Trophoblast cell (in vitro differentiated cells and primary cell): ENCODE measurements at regions not wholly inside any gene's neighbourhood (a gene's known extent, or its start where the extent isn't known, plus 50 kb on each side); places are given as distances from the start of the nearest gene placed in this dataset.

ENCODE experiments used
- DNase-seq, 2 donors: peaks; one replicate each; pipeline ENCODE4 v3.0.0-alpha.2; 2016
- H2AFZ ChIP-seq: 2 replicates; pipeline ENCODE4 v1.6.1; 2013; ENCODE audit warnings: low read length, moderate library complexity, mild to moderate bottlenecking; ENCODE audit not compliant: insufficient read depth, poor library complexity
- H2AK5ac ChIP-seq: 2 replicates; pipeline ENCODE4 v1.6.1; 2013; ENCODE audit warnings: mild to moderate bottlenecking, low read length
- H2BK120ac ChIP-seq: 2 replicates; pipeline ENCODE4 v1.6.1; 2013; ENCODE audit warnings: low read length, mild to moderate bottlenecking, moderate library complexity; ENCODE audit not compliant: insufficient read depth, poor library complexity
- H2BK12ac ChIP-seq: 2 replicates; pipeline ENCODE4 v1.6.1; 2013; ENCODE audit warnings: mild to moderate bottlenecking, low read length, moderate library complexity
- H2BK5ac ChIP-seq: 2 replicates; pipeline ENCODE4 v1.6.1; 2013; ENCODE audit warnings: low read length, low read depth, moderate library complexity, mild to moderate bottlenecking; ENCODE audit not compliant: poor library complexity
- H3K14ac ChIP-seq: 2 replicates; pipeline ENCODE4 v1.6.1; 2013; ENCODE audit warnings: mild to moderate bottlenecking, low read length
- H3K18ac ChIP-seq: 2 replicates; pipeline ENCODE4 v1.6.1; 2013; ENCODE audit warnings: mild to moderate bottlenecking, low read length
- H3K23ac ChIP-seq: 2 replicates; pipeline ENCODE4 v1.6.1; 2013; ENCODE audit warnings: low read length
- H3K27ac ChIP-seq: 2 replicates; pipeline ENCODE4 v1.5.1; 2013; ENCODE audit warnings: low read depth, mild to moderate bottlenecking, inconsistent platforms, low read length, moderate library complexity
- H3K27me3 ChIP-seq: 2 replicates; pipeline ENCODE4 v1.6.1; 2013; ENCODE audit warnings: inconsistent platforms, mild to moderate bottlenecking, low read length, moderate library complexity; ENCODE audit not compliant: insufficient read depth
- H3K36me3 ChIP-seq, 2 experiments: 1 replicate in 1 of 2; 2 replicates in 1 of 2; pipeline ENCODE4 v1.6.1; 2013; ENCODE audit warnings: low read length in 2 of 2, mild to moderate bottlenecking in 2 of 2, moderate library complexity in 1 of 2; ENCODE audit not compliant: insufficient read depth in 2 of 2, control insufficient read depth in 1 of 2
- H3K4ac ChIP-seq: 2 replicates; pipeline ENCODE4 v1.6.1; 2013; ENCODE audit warnings: low read depth, mild to moderate bottlenecking, low read length, moderate library complexity
- H3K4me1 ChIP-seq, 2 experiments: 1 replicate in 1 of 2; 2 replicates in 1 of 2; pipeline ENCODE4 v1.6.1; 2013; ENCODE audit warnings: low read length in 2 of 2, mild to moderate bottlenecking in 2 of 2, moderate library complexity in 1 of 2; ENCODE audit not compliant: insufficient read depth in 2 of 2, control insufficient read depth in 1 of 2
- H3K4me2 ChIP-seq: 2 replicates; pipeline ENCODE4 v1.6.1; 2013; ENCODE audit warnings: inconsistent platforms, mild to moderate bottlenecking, low read length, moderate library complexity
- H3K4me3 ChIP-seq: 2 replicates; pipeline ENCODE4 v1.5.1; 2013; ENCODE audit warnings: mild to moderate bottlenecking, low read depth, low read length, inconsistent platforms
- H3K79me1 ChIP-seq: one replicate; pipeline ENCODE4 v1.6.1; 2013; ENCODE audit warnings: low read length
- H3K79me2 ChIP-seq: 2 replicates; pipeline ENCODE4 v1.6.1; 2013; ENCODE audit warnings: low read length, mild to moderate bottlenecking; ENCODE audit not compliant: control insufficient read depth, insufficient read depth, poor library complexity
- H3K9ac ChIP-seq: 2 replicates; pipeline ENCODE4 v1.6.1; 2013; ENCODE audit warnings: mild to moderate bottlenecking, low read length
- H3K9me3 ChIP-seq: 2 replicates; pipeline ENCODE4 v1.6.1; 2013; ENCODE audit warnings: low read depth, mild to moderate bottlenecking, control low read depth, inconsistent platforms, low read length; ENCODE audit not compliant: insufficient read depth
- H4K12ac ChIP-seq: 2 replicates; pipeline ENCODE4 v1.6.1; 2013; ENCODE audit warnings: low read depth, mild to moderate bottlenecking, low read length, moderate library complexity
- H4K8ac ChIP-seq: 2 replicates; pipeline ENCODE4 v1.6.1; 2013; ENCODE audit warnings: low read depth, mild to moderate bottlenecking, low read length, moderate library complexity
- H4K91ac ChIP-seq: one replicate; pipeline ENCODE4 v1.6.1; 2013; ENCODE audit warnings: low read depth, mild to moderate bottlenecking, low read length, moderate library complexity
- WGBS: extraction: QIAGEN DNeasy Blood & Tissue Kit; methylation state at CpG from one replicate; pipeline ENCODE4 v1.1.7; 2013; ENCODE audit warnings: missing lambda C conversion rate; ENCODE audit not compliant: insufficient read length, insufficient coverage; ENCODE audit errors: extremely low coverage; 5-methylcytosine and 5-hydroxymethylcytosine counted together

- no peak overlapping the region for H3K27ac ChIP-seq
- no peak overlapping the region for H2AK5ac ChIP-seq
- H3K4me1 ChIP-seq: no peaks in the 10 kb centered on the region
- no peak overlapping the region for H2AFZ ChIP-seq
- H4K91ac ChIP-seq: no peak overlapping the region
- H3K14ac ChIP-seq: no peak overlapping the region
- H3K79me1 ChIP-seq: no peaks in the 10 kb centered on the region
- H2BK12ac ChIP-seq: no peak overlapping the region
- no CpG with 5 or more reads among the region's 3 CpGs for WGBS
- no peak overlapping the region for H2BK120ac ChIP-seq
- H2BK5ac ChIP-seq: no peak overlapping the region
- H3K9me3 ChIP-seq: peaks cover 7% of the 10 kb centered on the region
- no peak overlapping the region for H3K4ac ChIP-seq
- no peaks in the 10 kb centered on the region for H3K36me3 ChIP-seq
- DNase-seq: no peak
- H3K4me2 ChIP-seq: no peak overlapping the region
- no peaks in the 10 kb centered on the region for H3K27me3 ChIP-seq
- no peak overlapping the region for H3K9ac ChIP-seq
- H4K12ac ChIP-seq: no peak overlapping the region
- no peak overlapping the region for H3K23ac ChIP-seq
- H4K8ac ChIP-seq: no peak overlapping the region
- no peaks in the 10 kb centered on the region for H3K79me2 ChIP-seq
- H3K18ac ChIP-seq: no peak overlapping the region
- H3K4me3 ChIP-seq: no peak overlapping the region
Observed at GRCh38 chr11:114938799-114939198, 260.5 kb downstream of the NXPE2 start.

GRCh38 chr11:114942207-114942606 lies 263.9 kb downstream of the NXPE2 start:
- Histone ChIP-seq H3K14ac (no peak overlapping the region), H3K79me1 (no peaks in the 10 kb centered on the region), H4K12ac (no peak overlapping the region), H3K36me3 (no peaks in the 10 kb centered on the region), H3K27me3 (no peaks in the 10 kb centered on the region), H3K4me1 (no peaks in the 10 kb centered on the region), H3K4me2 (no peak overlapping the region), H3K27ac (no peak overlapping the region), H2AK5ac (no peak overlapping the region), H2BK12ac (no peak overlapping the region), H3K23ac (no peak overlapping the region), H3K4me3 (no peak overlapping the region), H2BK120ac (no peak overlapping the region), H3K18ac (no peak overlapping the region), H4K8ac (no peak overlapping the region), H2BK5ac (no peak overlapping the region), H2AFZ (no peak overlapping the region), H3K9me3 (peaks cover 6% of the 10 kb centered on the region), H4K91ac (no peak overlapping the region), H3K9ac (no peak overlapping the region), H3K79me2 (no peaks in the 10 kb centered on the region), H3K4ac (no peak overlapping the region)
- DNase-seq: no peak

GRCh38 chr11:114949614-114950351 lies 271.5 kb downstream of the NXPE2 start:
- H2AFZ ChIP-seq: no peak overlapping the region
- H4K91ac ChIP-seq: no peak overlapping the region
- no peaks in the 10 kb centered on the region for H3K79me2 ChIP-seq
- H3K23ac ChIP-seq: no peak overlapping the region
- no peak overlapping the region for H3K14ac ChIP-seq
- H2BK12ac ChIP-seq: no peak overlapping the region
- no peak overlapping the region for H2AK5ac ChIP-seq
- no peak overlapping the region for H4K8ac ChIP-seq
- no peaks in the 10 kb centered on the region for H3K79me1 ChIP-seq
- H3K18ac ChIP-seq: no peak overlapping the region
- H3K4me2 ChIP-seq: no peak overlapping the region
- no peak overlapping the region for H3K9ac ChIP-seq
- H3K27me3 ChIP-seq: no peaks in the 10 kb centered on the region
- H3K9me3 ChIP-seq: peaks cover 3% of the 10 kb centered on the region
- H2BK120ac ChIP-seq: no peak overlapping the region
- H3K27ac ChIP-seq: no peak overlapping the region
- no peaks in the 10 kb centered on the region for H3K36me3 ChIP-seq
- H3K4me3 ChIP-seq: no peak overlapping the region
- no peak for DNase-seq
- H4K12ac ChIP-seq: no peak overlapping the region
- no peaks in the 10 kb centered on the region for H3K4me1 ChIP-seq
- no peak overlapping the region for H3K4ac ChIP-seq
- WGBS: no CpG with 5 or more reads among the region's 13 CpGs
- no peak overlapping the region for H2BK5ac ChIP-seq

- no peak for DNase-seq
- no peak overlapping the region for H2BK120ac ChIP-seq
- no CpG with 5 or more reads among the region's 1 CpG for WGBS
Observed at GRCh38 chr11:114953039-114953438, 274.7 kb downstream of the NXPE2 start.

More at GRCh38 chr11:114953039-114953438, 274.7 kb downstream of the NXPE2 start:
- no peaks in the 10 kb centered on the region for H3K27me3 ChIP-seq
- H2BK5ac ChIP-seq: no peak overlapping the region
- H2AFZ ChIP-seq: no peak overlapping the region
- no peak overlapping the region for H3K27ac ChIP-seq
- H3K4me2 ChIP-seq: no peak overlapping the region
- no peak overlapping the region for H4K8ac ChIP-seq
- H3K79me2 ChIP-seq: no peaks in the 10 kb centered on the region
- H3K36me3 ChIP-seq: no peaks in the 10 kb centered on the region
- H3K23ac ChIP-seq: no peak overlapping the region
- no peak overlapping the region for H3K14ac ChIP-seq
- H3K4ac ChIP-seq: no peak overlapping the region
- no peaks in the 10 kb centered on the region for H3K79me1 ChIP-seq
- no peaks in the 10 kb centered on the region for H3K4me1 ChIP-seq
- H4K91ac ChIP-seq: no peak overlapping the region
- H2AK5ac ChIP-seq: no peak overlapping the region
- H2BK12ac ChIP-seq: no peak overlapping the region
- no peak overlapping the region for H3K9ac ChIP-seq
- no peak overlapping the region for H4K12ac ChIP-seq
- H3K9me3 ChIP-seq: peaks cover 3% of the 10 kb centered on the region
- no peak overlapping the region for H3K18ac ChIP-seq
- H3K4me3 ChIP-seq: no peak overlapping the region
